ENCODE measurements at regions not wholly inside any gene's neighbourhood (a gene's known extent, or its start where the extent isn't known, plus 50 kb on each side); places are given as distances from the start of the nearest gene placed in this dataset.

DNA sequence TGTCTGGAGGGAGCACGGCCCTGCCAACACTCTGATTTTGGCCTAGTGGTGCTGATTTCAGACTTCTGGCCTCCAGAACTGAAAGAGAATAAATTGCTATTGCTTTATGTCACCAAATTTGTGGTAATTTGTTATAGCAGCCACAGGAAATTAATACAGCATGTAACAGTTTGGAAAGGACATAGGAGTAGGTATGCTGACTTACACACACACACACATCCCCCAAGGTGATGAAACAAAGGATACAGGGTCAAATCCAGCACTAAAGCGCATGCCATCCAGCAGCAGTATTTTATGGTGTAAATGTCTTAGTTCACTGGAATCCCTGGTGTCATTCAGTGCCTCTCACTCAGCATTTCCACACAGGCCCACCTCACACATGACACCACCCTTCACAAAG is 72.2 kb upstream of the MAN1A2 start:
- TF ChIP-seq POLR2AphosphoS5 (IDR thresholded peaks at IDR 0.05; ENCODE audit: borderline replicate concordance, low read depth, low read length) (no peak), EZH2 (IDR thresholded peaks at IDR 0.05) (no peak)

All from SK-N-MC (cell line).